Endothelial cell of umbilical vein (primary cell): ENCODE measurements at regions not wholly inside any gene's neighbourhood (a gene's known extent, or its start where the extent isn't known, plus 50 kb on each side); places are given as distances from the start of the nearest gene placed in this dataset.

Experiments
- BruUV-seq: library from RNA; stranded (reverse); fragments of 400-500 nt; replicated peaks from 2 replicates; lab custom pipeline; 2021; lab: Mats Ljungman, UMichigan
- CTCF ChIA-PET: fragments of 300-600, 350-600 bp; sonication (Branson Sonifier 250); formaldehyde crosslinking; loops from one replicate; lab custom pipeline; 2021; ENCODE audit warnings: antibody characterized with exemption, inconsistent platforms; lab: Charles Lee
- POLR2A ChIA-PET: fragments of 300-600, 350-600 bp; sonication (Branson Sonifier 250); formaldehyde crosslinking; loops from one replicate; lab custom pipeline; 2021; ENCODE audit warnings: antibody characterized with exemption, inconsistent platforms; lab: Charles Lee
- DNase-seq: peaks from one replicate; pipeline ENCODE4 v3.0.0-alpha.2; 2011; ENCODE audit warnings: low read depth, low spot score
- FAIRE-seq: peaks from 2 replicates; lab custom pipeline; 2011; peaks lifted over from hg19 to GRCh38; lab: Jason Lieb, UNC
- H2AFZ ChIP-seq: 2 replicates; pipeline ENCODE4 v1.6.0; 2012; ENCODE audit warnings: low read depth, low read length, control low read depth, inconsistent platforms
- H3K27ac ChIP-seq: 2 replicates; pipeline ENCODE4 v1.5.1; 2011; ENCODE audit warnings: low read depth, mild to moderate bottlenecking, control low read depth, low read length, moderate library complexity; ENCODE audit not compliant: insufficient read depth
- H3K27me3 ChIP-seq, 2 experiments: 2 replicates each; pipeline versions ENCODE4 v1.6.0 to v1.6.1; 2011; ENCODE audit warnings: low read length in 2 of 2, mixed read lengths in 1 of 2; ENCODE audit not compliant: control insufficient read depth in 2 of 2, insufficient read depth in 2 of 2
- H3K36me3 ChIP-seq, 2 experiments: 2 replicates in 1 of 2; 3 replicates in 1 of 2; pipeline ENCODE4 v1.5.1; 2011; ENCODE audit warnings: low read length in 2 of 2, mild to moderate bottlenecking in 1 of 2, moderate library complexity in 1 of 2; ENCODE audit not compliant: control insufficient read depth in 2 of 2, insufficient read depth in 2 of 2; ENCODE audit errors: extremely low read depth in 1 of 2
- H3K4me1 ChIP-seq: 3 replicates; pipeline ENCODE4 v1.5.1; 2011; ENCODE audit warnings: mild to moderate bottlenecking, low read length; ENCODE audit not compliant: control insufficient read depth, insufficient read depth; ENCODE audit errors: extremely low read depth
- H3K4me2 ChIP-seq: 2 replicates; pipeline ENCODE4 v1.6.1; 2011; ENCODE audit warnings: low read length, control low read depth, mixed read lengths; ENCODE audit not compliant: insufficient read depth
- H3K4me3 ChIP-seq, 3 experiments: fragments of 200-600 bp in 1 of 3; sonication (generic), shearing (Covaris generic) in 1 of 3; replicated peaks in 1 of 3; 2 replicates each; pipeline ENCODE4 v1.5.1; 2011 to 2016; ENCODE audit warnings: control low read depth in 3 of 3, low read length in 3 of 3, mild to moderate bottlenecking in 2 of 3, inconsistent platforms in 1 of 3, low read depth in 1 of 3, moderate library complexity in 1 of 3; ENCODE audit not compliant: insufficient read depth in 1 of 3
- H3K79me2 ChIP-seq: 2 replicates; pipeline ENCODE4 v1.6.0; 2012; ENCODE audit warnings: low read length, inconsistent platforms; ENCODE audit not compliant: control insufficient read depth, insufficient read depth
- H3K9ac ChIP-seq: replicated peaks from 2 replicates; pipeline ENCODE3; 2011; ENCODE audit warnings: low read length, control low read depth; ENCODE audit not compliant: insufficient read depth; ENCODE audit errors: extremely low read depth
- H3K9me1 ChIP-seq: replicated peaks from 3 replicates; pipeline ENCODE4 v1.6.0; 2011; ENCODE audit warnings: mild to moderate bottlenecking, low read length; ENCODE audit not compliant: control insufficient read depth, insufficient read depth; ENCODE audit errors: extremely low read depth
- H3K9me3 ChIP-seq: replicated peaks from 2 replicates; pipeline ENCODE4 v1.5.1; 2012; ENCODE audit warnings: low read length, inconsistent platforms; ENCODE audit not compliant: control insufficient read depth, insufficient read depth
- H4K20me1 ChIP-seq: replicated peaks from 2 replicates; pipeline ENCODE3; 2011; ENCODE audit warnings: mild to moderate bottlenecking, low read length; ENCODE audit not compliant: control insufficient read depth, insufficient read depth; ENCODE audit errors: extremely low read depth
- CTCF ChIP-seq, 2 donors: IDR thresholded peaks; 1 replicate in 1 of 2; 2 replicates in 1 of 2; pipeline ENCODE4 v1.5.1; 2011; ENCODE audit warnings: low read length in 2 of 2, mild to moderate bottlenecking in 2 of 2, moderate library complexity in 2 of 2, control low read depth in 1 of 2, inconsistent platforms in 1 of 2, low read depth in 1 of 2; ENCODE audit not compliant: insufficient read depth in 1 of 2; ENCODE audit errors: extremely low read depth in 1 of 2
- EZH2 ChIP-seq: IDR thresholded peaks from 2 replicates; pipeline ENCODE4 v1.6.1; 2012; ENCODE audit warnings: borderline replicate concordance, low read depth, mild to moderate bottlenecking, moderate library complexity, low read length, inconsistent platforms; ENCODE audit not compliant: severe bottlenecking
- FOS ChIP-seq: IDR thresholded peaks from 2 replicates; pipeline ENCODE4 v1.6.1; 2011; ENCODE audit warnings: mild to moderate bottlenecking, low read length, moderate library complexity, borderline replicate concordance; ENCODE audit not compliant: insufficient read depth
- GATA2 ChIP-seq: IDR thresholded peaks from 2 replicates; pipeline ENCODE4 v1.7.0; 2011; ENCODE audit warnings: low read depth, mild to moderate bottlenecking, moderate library complexity, mixed read lengths, low read length; ENCODE audit not compliant: insufficient read length, insufficient read depth
- JUN ChIP-seq: IDR thresholded peaks from 2 replicates; pipeline ENCODE4 v1.6.1; 2011; ENCODE audit warnings: borderline replicate concordance, low read depth; ENCODE audit not compliant: insufficient read length, insufficient read depth
- MAX ChIP-seq: IDR thresholded peaks from 2 replicates; pipeline ENCODE4 v1.6.1; 2011; ENCODE audit not compliant: insufficient read depth, insufficient read length
- MYC ChIP-seq: IDR thresholded peaks from one replicate; pipeline ENCODE4 v1.6.1; 2011; ENCODE audit warnings: mild to moderate bottlenecking, low read depth, low read length
- POLR2A ChIP-seq: IDR thresholded peaks from 2 replicates; pipeline ENCODE4 v1.6.1; 2012; ENCODE audit warnings: low read depth, mild to moderate bottlenecking, control low read depth, low read length
- POLR2AphosphoS5 ChIP-seq: IDR thresholded peaks from 2 replicates; pipeline ENCODE4 v1.6.1; 2012; ENCODE audit warnings: low read depth, mild to moderate bottlenecking, control low read depth, low read length, moderate library complexity; ENCODE audit not compliant: insufficient read depth
- dilution Hi-C: fragments of 300-500 bp; cut with MboI; formaldehyde crosslinking; loops from one replicate; pipeline ENCODE4 v1.15.0; 2019; ENCODE audit warnings: low sequenced_read_pairs; ENCODE audit not compliant: extremely low pct_ligation_motif_present
- intact Hi-C: fragments of 100-400 bp; cut with micrococcal nuclease; formaldehyde crosslinking; loops from one replicate; pipeline ENCODE4 v1.10.0; 2022

- Histone ChIP-seq H2AFZ (no peak overlapping the region), H3K79me2 (no peaks in the 10 kb centered on the region), H3K4me3 (no peak overlapping the region), H3K9ac (no peak overlapping the region), H3K27ac (no peak overlapping the region), H3K4me2 (no peak overlapping the region), H3K9me3 (no peaks in the 10 kb centered on the region), H3K4me1 (no peaks in the 10 kb centered on the region), H3K27me3 (peaks cover 13 to 23% of the 10 kb centered on the region in 2 experiments), H4K20me1 (no peaks in the 10 kb centered on the region), H3K9me1 (no peaks in the 10 kb centered on the region), H3K36me3 (no peaks in the 10 kb centered on the region)
- ChIA-PET POLR2A (no interaction called here), CTCF (no interaction called here)
- intact Hi-C loops, result no loop called here
- no peak for TF ChIP-seq JUN
- no peak for TF ChIP-seq MAX
- TF ChIP-seq CTCF (IDR thresholded peaks at IDR 0.05; ENCODE audit: extremely low read depth in 1 of 2, insufficient read depth in 1 of 2, low read depth in 1 of 2, low read length in 2 of 2), result no peak
- no peak for TF ChIP-seq FOS
- TF ChIP-seq GATA2, result no peak
- TF ChIP-seq POLR2A, result no peak
- TF ChIP-seq EZH2, result no peak
- TF ChIP-seq POLR2AphosphoS5, result no peak
- no peak for TF ChIP-seq MYC
- FAIRE-seq (no peak), DNase-seq (no peak)
- BruUV-seq, result no TSS peak
- dilution Hi-C loops, result no loop called here
Measured at GRCh38 chr2:226643030-226643945, 156.3 kb downstream of the IRS1 start.
